HepG2 (cell line): ENCODE measurements at regions not wholly inside any gene's neighbourhood (a gene's known extent, or its start where the extent isn't known, plus 50 kb on each side); places are given as distances from the start of the nearest gene placed in this dataset.

Experiments used
- ATAC-seq: fragments of 200-7000 bp; cut with Tn5 transposase; 3 replicates; pipeline ENCODE4 v1.9.1; 2020; ENCODE audit warnings: mild to moderate bottlenecking, moderate library complexity
- BruUV-seq: library from RNA; stranded (reverse); fragments of 400-500 nt; replicated peaks from 2 replicates; lab custom pipeline; 2021; lab: Mats Ljungman, UMichigan
- CTCF ChIA-PET: fragments of 300-600 bp; formaldehyde crosslinking; extraction: SDS; loops from one replicate; lab custom pipeline; 2021; ENCODE audit warnings: low total read pairs, inconsistent platforms, low intra/inter-chr PET ratio; lab: Yijun Ruan, JAX
- POLR2A ChIA-PET: fragments of 350-600 bp; sonication (Branson Sonifier 250); formaldehyde crosslinking; loops from one replicate; lab custom pipeline; 2020; ENCODE audit warnings: antibody characterized with exemption, inconsistent platforms; lab: Yijun Ruan, JAX
- DNase-seq: peaks from one replicate; pipeline ENCODE4 v3.0.0-alpha.2; 2015; ENCODE audit warnings: low spot score
- FAIRE-seq: peaks from 3 replicates; lab custom pipeline; 2011; peaks lifted over from hg19 to GRCh38; lab: Jason Lieb, UNC
- H2AFZ ChIP-seq: one replicate; pipeline ENCODE4 v1.6.1; 2011; ENCODE audit warnings: low read length, inconsistent platforms
- H3K27ac ChIP-seq: fragments of 300-600 bp; 3 replicates; pipeline ENCODE4 v1.8.0; 2011; ENCODE audit warnings: mixed run types, mild to moderate bottlenecking, mixed read lengths, low read length, inconsistent platforms; ENCODE audit not compliant: insufficient read depth; ENCODE audit errors: extremely low read length
- H3K27me3 ChIP-seq, 2 experiments: fragments of 200-600 bp in 1 of 2; 2 replicates in 1 of 2; 3 replicates in 1 of 2; pipeline versions ENCODE4 v1.6.0 to v1.8.0; 2011; ENCODE audit warnings: low read length in 2 of 2, mild to moderate bottlenecking in 2 of 2, moderate library complexity in 2 of 2, inconsistent platforms in 1 of 2; ENCODE audit not compliant: insufficient read depth in 2 of 2, control insufficient read depth in 1 of 2
- H3K36me3 ChIP-seq, 2 experiments: fragments of 200-600 bp in 1 of 2; replicated peaks in 1 of 2; 2 replicates in 1 of 2; 3 replicates in 1 of 2; pipeline versions ENCODE4 v1.5.1 to v1.8.0; 2011; ENCODE audit warnings: low read length in 2 of 2, inconsistent platforms in 1 of 2; ENCODE audit not compliant: insufficient read depth in 2 of 2, control insufficient read depth in 1 of 2
- H3K4me1 ChIP-seq: 2 replicates; pipeline ENCODE4 v1.5.1; 2012; ENCODE audit warnings: low read length, inconsistent platforms; ENCODE audit not compliant: insufficient read depth
- H3K4me2 ChIP-seq: 2 replicates; pipeline ENCODE4 v1.6.0; 2011; ENCODE audit warnings: low read depth, low read length, inconsistent platforms
- H3K4me3 ChIP-seq, 3 experiments: fragments of 200-600 bp in 1 of 3; sonication (generic), shearing (Covaris generic) in 1 of 3; replicated peaks in 1 of 3; 2 replicates each; pipeline ENCODE4 v1.5.1; 2011 to 2016; ENCODE audit warnings: low read length in 3 of 3, inconsistent platforms in 2 of 3, low read depth in 2 of 3, mild to moderate bottlenecking in 2 of 3, control low read depth in 1 of 3, mixed read lengths in 1 of 3; ENCODE audit not compliant: insufficient read depth in 1 of 3
- H3K79me2 ChIP-seq: one replicate; pipeline ENCODE4 v1.6.1; 2011; ENCODE audit warnings: low read length, inconsistent platforms; ENCODE audit not compliant: insufficient read depth
- H3K9ac ChIP-seq: 2 replicates; pipeline ENCODE4 v1.6.0; 2011; ENCODE audit warnings: mild to moderate bottlenecking, low read depth, low read length, inconsistent platforms; ENCODE audit not compliant: insufficient read depth
- H3K9me3 ChIP-seq: 2 replicates; pipeline ENCODE4 v1.5.1; 2012; ENCODE audit warnings: mild to moderate bottlenecking, low read length
- H4K20me1 ChIP-seq: 2 replicates; pipeline ENCODE4 v1.6.0; 2011; ENCODE audit warnings: inconsistent platforms, mild to moderate bottlenecking, low read length, moderate library complexity; ENCODE audit not compliant: insufficient read depth
- ARID2 ChIP-seq: sonication (generic); formaldehyde crosslinking; IDR thresholded peaks from 2 replicates; pipeline ENCODE4 v1.8.1; 2022; ENCODE audit warnings: mild to moderate bottlenecking, missing genetic modification reagents, borderline replicate concordance
- ATAD3A ChIP-seq: sonication (generic); formaldehyde crosslinking; IDR thresholded peaks from 2 replicates; pipeline ENCODE4 v1.4.0; 2020; ENCODE audit warnings: missing genetic modification reagents
- CEBPG ChIP-seq: IDR thresholded peaks from 2 replicates; pipeline ENCODE4 v1.6.1; 2016
- KDM4B ChIP-seq: sonication (generic); formaldehyde crosslinking; IDR thresholded peaks from 2 replicates; pipeline ENCODE4 v1.4.0; 2020; ENCODE audit warnings: missing genetic modification reagents
- REL ChIP-seq: sonication (generic); formaldehyde crosslinking; conservative IDR thresholded peaks from 2 replicates; pipeline ENCODE4 v1.8.0; 2022; ENCODE audit warnings: mild to moderate bottlenecking, missing genetic modification reagents, moderate library complexity
- SIN3B ChIP-seq: fragments of 150-350 bp; IDR thresholded peaks from 2 replicates; pipeline ENCODE4 v1.6.1; 2014; ENCODE audit warnings: low read length
- TMF1 ChIP-seq: sonication (generic); formaldehyde crosslinking; IDR thresholded peaks from 2 replicates; pipeline ENCODE4 v1.8.1; 2022; ENCODE audit warnings: low read depth, missing genetic modification reagents
- ZC3H13 ChIP-seq: sonication (generic); formaldehyde crosslinking; IDR thresholded peaks from 2 replicates; pipeline ENCODE4 v1.8.1; 2023; ENCODE audit warnings: mild to moderate bottlenecking, missing genetic modification reagents, moderate library complexity
- ZNF124 ChIP-seq: sonication (generic); formaldehyde crosslinking; IDR thresholded peaks from 2 replicates; pipeline ENCODE4 v1.4.0; 2020; ENCODE audit warnings: missing genetic modification reagents
- ZNF354B ChIP-seq: sonication (generic); formaldehyde crosslinking; IDR thresholded peaks from 2 replicates; pipeline ENCODE4 v1.8.0; 2022; ENCODE audit warnings: mild to moderate bottlenecking, missing genetic modification reagents
- ZNF879 ChIP-seq: sonication (generic); formaldehyde crosslinking; IDR thresholded peaks from 2 replicates; pipeline ENCODE4 v1.8.1; 2023; ENCODE audit warnings: missing genetic modification reagents
- ZNF891 ChIP-seq: sonication (generic); formaldehyde crosslinking; IDR thresholded peaks from 2 replicates; pipeline ENCODE4 v1.5.0; 2020; ENCODE audit warnings: mild to moderate bottlenecking, missing genetic modification reagents
- WGBS: methylation state at CpG from one replicate; pipeline ENCODE4 v1.1.6; 2017; ENCODE audit warnings: low lambda C conversion rate; 5-methylcytosine and 5-hydroxymethylcytosine counted together
- in situ Hi-C: cut with HindIII; loops from 2 replicates; pipeline ENCODE4 v1.10.0; 2017; ENCODE audit warnings: low pct_unique_long_range_greater_than_20kb; ENCODE audit not compliant: extremely low pct_ligation_motif_present
- intact Hi-C: fragments of 100-400 bp; cut with micrococcal nuclease; formaldehyde crosslinking; loops from one replicate; pipeline ENCODE4 v1.10.0; 2022; ENCODE audit not compliant: unreplicated experiment
- TF ChIP-seq, protein P1 (sequence below), 2 experiments: sonication (generic) in 1 of 2; formaldehyde crosslinking in 1 of 2; IDR thresholded peaks; 2 replicates each; pipeline versions ENCODE4 v1.6.1 to v1.9.0; 2014 to 2022; ENCODE audit warnings: antibody characterized with exemption in 1 of 2, borderline replicate concordance in 1 of 2, inconsistent platforms in 1 of 2, low read depth in 1 of 2, missing genetic modification reagents in 1 of 2

- no peak for TF ChIP-seq ZNF891
- DNase-seq (no peak), FAIRE-seq (no peak), ATAC-seq (no peak)
- BruUV-seq = no TSS peak
- no peak overlapping the region for H3K4me2 ChIP-seq
- POLR2A ChIA-PET = interaction anchor here (1.0 kb wide), 1 partner anchor 13 kb away, joined by 3 read pairs; no protein-coding TSS in a partner anchor
- H4K20me1 ChIP-seq = no peaks in the 10 kb centered on the region
- CTCF ChIA-PET = no interaction called here
- H3K27me3 ChIP-seq = peaks cover 3 to 44% of the 10 kb centered on the region in 2 experiments; a peak in 4 of 5 replicates
- H3K79me2 ChIP-seq = no peaks in the 10 kb centered on the region
- no peak overlapping the region for H3K9ac ChIP-seq
- intact Hi-C loops (no loop called here), in situ Hi-C loops (no loop called here)
- H3K36me3 ChIP-seq = no peaks in the 10 kb centered on the region
- no peaks in the 10 kb centered on the region for H3K9me3 ChIP-seq
- 71% methylated on average over 2 of the region's 2 CpGs for WGBS
- no peak overlapping the region for H3K4me3 ChIP-seq
- H3K27ac ChIP-seq = no peak overlapping the region
- H2AFZ ChIP-seq = no peak overlapping the region
- H3K4me1 ChIP-seq = peaks cover 29% of the 10 kb centered on the region
Measured at GRCh38 chr2:42913280-42913878, 121.0 kb upstream of the HAAO start.

DNA sequence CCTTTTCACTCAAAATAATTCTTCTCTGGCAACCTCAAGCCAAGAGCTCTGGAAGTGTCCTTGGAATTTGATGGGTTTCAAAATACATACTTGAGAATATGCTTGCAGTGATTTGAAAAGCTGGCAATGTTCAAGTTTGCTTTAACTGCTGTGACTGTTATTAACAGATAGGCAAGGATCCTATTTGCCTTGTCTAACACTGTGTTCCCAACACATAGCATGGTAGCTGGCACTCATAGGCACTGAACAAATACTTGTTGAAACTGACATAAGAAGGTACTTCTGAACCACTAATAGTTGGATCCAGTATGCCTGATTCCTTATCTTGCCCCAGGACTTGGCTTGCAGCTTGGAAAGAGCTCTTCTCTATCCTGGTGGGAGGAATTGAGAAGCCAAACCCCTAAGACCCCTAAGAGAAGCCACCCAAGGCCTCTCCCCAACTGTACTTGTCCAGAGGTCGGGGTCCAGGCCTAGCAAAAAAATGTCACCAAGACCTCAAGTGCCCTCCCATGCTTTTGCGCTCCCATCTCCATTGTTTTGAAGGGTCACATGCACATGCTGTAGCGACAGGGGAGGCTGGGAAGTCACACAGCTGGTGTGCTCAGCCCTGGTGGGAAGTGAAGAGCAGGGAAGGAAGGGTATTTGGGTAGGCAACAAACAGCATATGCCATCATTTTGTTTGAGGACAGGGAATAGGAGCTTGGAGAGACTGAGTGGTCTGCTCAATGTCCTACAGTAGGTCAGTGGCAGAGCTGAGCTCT, 118.4 kb upstream of the HAAO start:
- in situ Hi-C loops = no loop called here
- intact Hi-C loops = no loop called here
- Histone ChIP-seq H3K9ac (no peak overlapping the region), H3K27ac (no peak overlapping the region), H3K27me3 (peaks cover 7 to 39% of the 10 kb centered on the region in 2 experiments; a peak in 4 of 5 replicates), H3K79me2 (no peaks in the 10 kb centered on the region), H3K4me1 (peaks cover 37% of the 10 kb centered on the region), H4K20me1 (no peaks in the 10 kb centered on the region), H3K9me3 (no peaks in the 10 kb centered on the region), H3K36me3 (no peaks in the 10 kb centered on the region), H2AFZ (no peak overlapping the region), H3K4me2 (no peak overlapping the region), H3K4me3 (no peak overlapping the region)
- no peak for FAIRE-seq
- DNase-seq = no peak
- 36% methylated on average over 3 of the region's 3 CpGs for WGBS
- no peak for ATAC-seq
- POLR2A ChIA-PET = interaction anchor here (1.1 kb wide), 1 partner anchor 18 kb away, joined by 3 read pairs; no protein-coding TSS in a partner anchor
- CTCF ChIA-PET = no interaction called here
- BruUV-seq = no TSS peak
- no peak for TF ChIP-seq ZC3H13 (CRISPR knock-in tag)
- no peak for TF ChIP-seq KDM4B
- TF ChIP-seq ATAD3A (CRISPR knock-in tag) = no peak
- TF ChIP-seq ZNF124 (CRISPR knock-in tag) = no peak
- TF ChIP-seq TMF1 (CRISPR knock-in tag) = no peak
- no peak for TF ChIP-seq CEBPG (CRISPR knock-in tag)
- TF ChIP-seq, protein P1, sequence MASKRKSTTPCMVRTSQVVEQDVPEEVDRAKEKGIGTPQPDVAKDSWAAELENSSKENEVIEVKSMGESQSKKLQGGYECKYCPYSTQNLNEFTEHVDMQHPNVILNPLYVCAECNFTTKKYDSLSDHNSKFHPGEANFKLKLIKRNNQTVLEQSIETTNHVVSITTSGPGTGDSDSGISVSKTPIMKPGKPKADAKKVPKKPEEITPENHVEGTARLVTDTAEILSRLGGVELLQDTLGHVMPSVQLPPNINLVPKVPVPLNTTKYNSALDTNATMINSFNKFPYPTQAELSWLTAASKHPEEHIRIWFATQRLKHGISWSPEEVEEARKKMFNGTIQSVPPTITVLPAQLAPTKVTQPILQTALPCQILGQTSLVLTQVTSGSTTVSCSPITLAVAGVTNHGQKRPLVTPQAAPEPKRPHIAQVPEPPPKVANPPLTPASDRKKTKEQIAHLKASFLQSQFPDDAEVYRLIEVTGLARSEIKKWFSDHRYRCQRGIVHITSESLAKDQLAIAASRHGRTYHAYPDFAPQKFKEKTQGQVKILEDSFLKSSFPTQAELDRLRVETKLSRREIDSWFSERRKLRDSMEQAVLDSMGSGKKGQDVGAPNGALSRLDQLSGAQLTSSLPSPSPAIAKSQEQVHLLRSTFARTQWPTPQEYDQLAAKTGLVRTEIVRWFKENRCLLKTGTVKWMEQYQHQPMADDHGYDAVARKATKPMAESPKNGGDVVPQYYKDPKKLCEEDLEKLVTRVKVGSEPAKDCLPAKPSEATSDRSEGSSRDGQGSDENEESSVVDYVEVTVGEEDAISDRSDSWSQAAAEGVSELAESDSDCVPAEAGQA (IDR thresholded peaks at IDR 0.05; ENCODE audit: low read depth) = no peak
- TF ChIP-seq, protein P1 (CRISPR knock-in tag; IDR thresholded peaks at IDR 0.05; ENCODE audit: borderline replicate concordance) = no peak
- no peak for TF ChIP-seq ZNF354B (CRISPR knock-in tag)
- no peak for TF ChIP-seq ZNF879 (CRISPR knock-in tag)
- no peak for TF ChIP-seq REL (CRISPR knock-in tag)
- TF ChIP-seq ARID2 = no peak
- no peak for TF ChIP-seq SIN3B
